Tibial nerve (tissue), 4 donors: ENCODE measurements at regions not wholly inside any gene's neighbourhood (a gene's known extent, or its start where the extent isn't known, plus 50 kb on each side); places are given as distances from the start of the nearest gene placed in this dataset.

Experiments
- DNase-seq, 2 donors: peaks; one replicate each; pipeline ENCODE4 v3.0.0-alpha.2; 2019; ENCODE audit warnings: low spot score in 2 of 2
- H3K27ac ChIP-seq, 4 donors: fragments of 200-600 bp; sonication (generic) in 3 of 4; one replicate each; pipeline ENCODE4 v1.5.1; 2017 to 2019; ENCODE audit warnings: mild to moderate bottlenecking in 1 of 4
- H3K27me3 ChIP-seq, 2 donors: fragments of 200-600 bp; sonication (generic) in 1 of 2; one replicate each; pipeline versions ENCODE4 v1.5.1 to v1.6.0; 2017 to 2019
- H3K36me3 ChIP-seq, 3 donors: fragments of 200-600 bp; sonication (generic); one replicate each; pipeline ENCODE4 v1.5.1; 2018 to 2019
- H3K4me1 ChIP-seq, 4 donors: fragments of 200-600 bp; sonication (generic) in 3 of 4; one replicate each; pipeline ENCODE4 v1.5.1; 2017 to 2019
- H3K4me3 ChIP-seq, 4 donors: fragments of 200-600 bp; sonication (generic) in 3 of 4; one replicate each; pipeline ENCODE4 v1.5.1; 2017 to 2019; ENCODE audit warnings: mild to moderate bottlenecking in 1 of 4, moderate library complexity in 1 of 4
- H3K9me3 ChIP-seq, 4 donors: fragments of 200-600 bp; sonication (generic) in 3 of 4; one replicate each; pipeline ENCODE4 v1.5.1; 2017 to 2019
- EP300 ChIP-seq, 2 donors: sonication (generic); formaldehyde crosslinking; IDR thresholded peaks; one replicate each; pipeline ENCODE4 v1.6.1; 2017; ENCODE audit warnings: antibody characterized with exemption in 2 of 2, mild to moderate bottlenecking in 1 of 2
- POLR2A ChIP-seq, 2 donors: fragments of 450-650 bp; IDR thresholded peaks; one replicate each; pipeline ENCODE4 v1.6.1; 2017; ENCODE audit warnings: antibody characterized with exemption in 2 of 2, mild to moderate bottlenecking in 2 of 2, moderate library complexity in 2 of 2
- WGBS, 2 donors: methylation state at CpG; one replicate each; pipeline ENCODE4 v1.1.5; 2018; 5-methylcytosine and 5-hydroxymethylcytosine counted together
- TF ChIP-seq, protein P1 (sequence below), 5 experiments: fragments of 200-600 bp in 3 of 5; fragments of 450-650 bp in 2 of 5; sonication (generic) in 3 of 5; IDR thresholded peaks; one replicate each; pipeline ENCODE4 v1.5.1; 2016 to 2019; ENCODE audit warnings: antibody characterized with exemption in 5 of 5, mild to moderate bottlenecking in 3 of 5, moderate library complexity in 2 of 5

- Histone ChIP-seq H3K27ac (no peak overlapping the region), H3K27me3 (no peaks in the 10 kb centered on the region), H3K4me1 (no peaks in the 10 kb centered on the region), H3K36me3 (no peaks in the 10 kb centered on the region), H3K4me3 (no peak overlapping the region), H3K9me3 (no peaks in the 10 kb centered on the region)
- TF ChIP-seq EP300 (IDR thresholded peaks at IDR 0.05) (no peak), POLR2A (IDR thresholded peaks at IDR 0.05) (no peak)
- TF ChIP-seq, protein P1, sequence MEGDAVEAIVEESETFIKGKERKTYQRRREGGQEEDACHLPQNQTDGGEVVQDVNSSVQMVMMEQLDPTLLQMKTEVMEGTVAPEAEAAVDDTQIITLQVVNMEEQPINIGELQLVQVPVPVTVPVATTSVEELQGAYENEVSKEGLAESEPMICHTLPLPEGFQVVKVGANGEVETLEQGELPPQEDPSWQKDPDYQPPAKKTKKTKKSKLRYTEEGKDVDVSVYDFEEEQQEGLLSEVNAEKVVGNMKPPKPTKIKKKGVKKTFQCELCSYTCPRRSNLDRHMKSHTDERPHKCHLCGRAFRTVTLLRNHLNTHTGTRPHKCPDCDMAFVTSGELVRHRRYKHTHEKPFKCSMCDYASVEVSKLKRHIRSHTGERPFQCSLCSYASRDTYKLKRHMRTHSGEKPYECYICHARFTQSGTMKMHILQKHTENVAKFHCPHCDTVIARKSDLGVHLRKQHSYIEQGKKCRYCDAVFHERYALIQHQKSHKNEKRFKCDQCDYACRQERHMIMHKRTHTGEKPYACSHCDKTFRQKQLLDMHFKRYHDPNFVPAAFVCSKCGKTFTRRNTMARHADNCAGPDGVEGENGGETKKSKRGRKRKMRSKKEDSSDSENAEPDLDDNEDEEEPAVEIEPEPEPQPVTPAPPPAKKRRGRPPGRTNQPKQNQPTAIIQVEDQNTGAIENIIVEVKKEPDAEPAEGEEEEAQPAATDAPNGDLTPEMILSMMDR (IDR thresholded peaks at IDR 0.05): no peak
- no peak for DNase-seq
- whole genome bisulfite sequencing, 2 donors: 72 to 75% methylated on average over 1 of the region's 1 CpG
Observed at GRCh38 chr9:118148990-118149389, 444.8 kb downstream of the TLR4 start.

DNA sequence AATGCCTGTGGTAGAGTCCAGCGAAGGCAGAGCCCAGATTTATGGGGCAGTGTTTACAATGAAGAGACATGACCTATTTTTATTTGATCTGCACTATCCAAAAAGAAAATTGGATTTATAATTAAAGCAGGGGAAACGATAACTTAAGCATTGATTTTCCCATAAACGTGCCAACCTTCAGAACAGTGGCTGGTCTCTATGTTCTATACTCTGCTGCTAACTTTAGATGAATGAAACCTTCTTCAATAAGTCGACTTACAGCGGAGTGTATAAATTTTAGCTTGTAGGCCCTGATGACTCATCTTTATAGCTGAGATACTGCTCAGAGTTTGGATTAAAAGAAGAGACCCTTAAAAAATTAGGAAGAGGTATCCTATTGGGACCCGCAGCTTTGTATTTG lies 452.6 kb downstream of the TLR4 start:
- no peak for DNase-seq
- no peaks in the 10 kb centered on the region for H3K36me3 ChIP-seq
- H3K27ac ChIP-seq: no peak overlapping the region
- TF ChIP-seq, protein P1 (IDR thresholded peaks at IDR 0.05): no peak
- TF ChIP-seq EP300 (IDR thresholded peaks at IDR 0.05): no peak
- no peak for TF ChIP-seq POLR2A (IDR thresholded peaks at IDR 0.05)
- H3K4me3 ChIP-seq: no peak overlapping the region
- H3K27me3 ChIP-seq: no peaks in the 10 kb centered on the region
- H3K4me1 ChIP-seq: no peaks in the 10 kb centered on the region
- no peaks in the 10 kb centered on the region for H3K9me3 ChIP-seq
- 83 to 85% methylated on average over 6 of the region's 6 CpGs for WGBS, 2 donors

GRCh38 chr9:118162716-118163115 lies 458.5 kb downstream of the TLR4 start:
- Histone ChIP-seq H3K4me1 (no peaks in the 10 kb centered on the region), H3K4me3 (no peak overlapping the region), H3K9me3 (no peaks in the 10 kb centered on the region), H3K36me3 (no peaks in the 10 kb centered on the region), H3K27ac (no peak overlapping the region), H3K27me3 (no peaks in the 10 kb centered on the region)
- 86 to 88% methylated on average over 3 of the region's 3 CpGs for WGBS, 2 donors
- TF ChIP-seq EP300 (IDR thresholded peaks at IDR 0.05) (no peak), POLR2A (IDR thresholded peaks at IDR 0.05) (no peak)
- TF ChIP-seq, protein P1 (IDR thresholded peaks at IDR 0.05): no peak
- DNase-seq: no peak

DNA sequence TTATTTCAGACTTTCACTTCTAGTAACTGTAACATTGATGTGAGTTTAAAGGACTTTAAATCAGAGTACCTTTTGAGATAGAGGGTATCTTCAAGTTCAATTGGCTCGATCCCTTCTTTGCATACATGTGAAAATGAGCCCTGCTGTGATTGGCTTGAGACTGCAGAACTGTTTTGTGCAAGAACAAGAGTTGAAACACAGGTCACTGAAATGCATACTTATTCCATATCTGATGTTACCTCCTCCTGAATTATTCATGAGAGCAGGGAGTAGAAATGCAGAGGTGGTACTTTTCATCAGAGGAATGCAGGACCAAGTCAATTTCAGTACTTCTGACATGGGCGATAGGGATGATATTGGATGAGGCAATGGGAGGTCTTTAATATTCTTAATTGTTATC lies 459.5 kb downstream of the TLR4 start:
- no peak for DNase-seq
- H3K27ac ChIP-seq: no peak overlapping the region
- 76 to 86% methylated on average over 2 of the region's 2 CpGs for WGBS, 2 donors
- no peaks in the 10 kb centered on the region for H3K36me3 ChIP-seq
- no peaks in the 10 kb centered on the region for H3K4me1 ChIP-seq
- no peaks in the 10 kb centered on the region for H3K9me3 ChIP-seq
- H3K27me3 ChIP-seq: no peaks in the 10 kb centered on the region
- H3K4me3 ChIP-seq: no peak overlapping the region
- TF ChIP-seq POLR2A (IDR thresholded peaks at IDR 0.05) (no peak), EP300 (IDR thresholded peaks at IDR 0.05) (no peak)
- TF ChIP-seq, protein P1 (IDR thresholded peaks at IDR 0.05): no peak

DNA sequence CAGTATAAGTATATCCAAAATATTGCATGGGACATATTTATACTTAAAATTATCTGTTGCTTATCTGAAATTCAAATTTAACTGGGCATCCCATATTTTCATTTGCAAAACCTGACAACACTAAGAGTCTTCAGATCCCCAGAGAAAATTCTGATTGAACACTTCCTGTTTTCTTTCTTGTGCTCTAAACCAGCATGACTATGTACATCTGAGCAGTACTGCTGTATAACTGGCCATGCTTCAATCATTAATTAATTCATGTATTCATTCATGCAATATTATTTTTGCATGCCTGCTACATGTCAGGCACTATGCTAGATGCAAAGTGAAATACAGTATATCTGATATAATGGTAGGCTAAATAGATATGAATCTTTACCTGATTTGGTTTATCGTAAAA lies 461.2 kb downstream of the TLR4 start:
- Histone ChIP-seq H3K27ac (no peak overlapping the region), H3K36me3 (no peaks in the 10 kb centered on the region), H3K4me3 (no peak overlapping the region), H3K9me3 (no peaks in the 10 kb centered on the region), H3K4me1 (no peaks in the 10 kb centered on the region), H3K27me3 (no peaks in the 10 kb centered on the region)
- 92 to 97% methylated on average over 1 of the region's 1 CpG for WGBS, 2 donors
- TF ChIP-seq POLR2A (IDR thresholded peaks at IDR 0.05): no peak
- no peak for TF ChIP-seq EP300 (IDR thresholded peaks at IDR 0.05)
- TF ChIP-seq, protein P1 (IDR thresholded peaks at IDR 0.05): no peak
- no peak for DNase-seq
